GM21825 (cell line): ENCODE measurements at regions not wholly inside any gene's neighbourhood (a gene's known extent, or its start where the extent isn't known, plus 50 kb on each side); places are given as distances from the start of the nearest gene placed in this dataset.

Source experiments
- ATAC-seq: cut with Tn5 transposase; IDR thresholded peaks from one replicate; pipeline ENCODE4 v1.9.1; 2021; ENCODE audit warnings: mild to moderate bottlenecking, moderate library complexity; ENCODE audit not compliant: unreplicated experiment

GRCh38 chr2:82665691-82666090 lies 1793.4 kb downstream of the SUCLG1 start:
- ATAC-seq, result no peak

GRCh38 chr2:82657106-82657505 lies 1802.0 kb downstream of the SUCLG1 start:
- no peak for ATAC-seq

- no peak for ATAC-seq
These were observed 1802.7 kb downstream of the SUCLG1 start for GRCh38 chr2:82656420-82656819.

DNA sequence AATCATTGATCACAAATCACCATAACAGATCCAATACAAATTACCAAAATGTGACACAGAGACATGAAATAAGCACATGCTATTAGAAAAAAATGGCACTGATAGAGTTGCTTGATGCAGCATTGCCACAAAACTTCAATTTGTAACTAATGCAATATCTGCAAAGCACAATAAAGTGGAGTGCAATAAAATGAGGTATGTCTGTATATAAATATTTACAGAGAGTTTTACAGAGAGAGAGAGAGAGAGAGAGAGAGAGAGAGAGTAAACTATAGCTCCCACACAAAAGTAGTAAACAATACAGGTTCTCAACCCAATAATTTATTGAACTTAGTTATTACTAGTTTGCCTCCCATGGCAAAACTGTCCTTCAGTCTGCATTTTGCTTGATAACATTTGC lies 1807.0 kb downstream of the SUCLG1 start:
- ATAC-seq, result no peak

DNA sequence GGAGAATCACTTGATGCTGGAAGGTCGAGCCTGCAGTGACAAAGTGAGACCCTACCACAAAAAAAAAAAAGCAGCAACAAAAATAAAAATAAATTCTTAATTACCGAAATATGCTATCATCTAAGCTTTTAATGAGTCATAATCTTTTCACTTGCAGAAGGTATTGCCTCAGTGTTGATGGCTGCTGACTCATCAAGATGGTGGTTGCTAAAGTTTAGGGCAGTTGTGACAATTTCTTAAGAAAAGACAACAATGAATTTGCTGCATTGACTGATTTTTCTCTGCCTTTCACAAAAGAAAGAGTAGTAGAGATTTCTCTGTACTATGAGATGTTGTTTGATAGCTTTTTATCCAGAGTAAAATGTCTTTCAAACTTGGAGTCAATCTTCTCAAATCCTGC lies 1809.0 kb downstream of the SUCLG1 start:
- ATAC-seq, result no peak

DNA sequence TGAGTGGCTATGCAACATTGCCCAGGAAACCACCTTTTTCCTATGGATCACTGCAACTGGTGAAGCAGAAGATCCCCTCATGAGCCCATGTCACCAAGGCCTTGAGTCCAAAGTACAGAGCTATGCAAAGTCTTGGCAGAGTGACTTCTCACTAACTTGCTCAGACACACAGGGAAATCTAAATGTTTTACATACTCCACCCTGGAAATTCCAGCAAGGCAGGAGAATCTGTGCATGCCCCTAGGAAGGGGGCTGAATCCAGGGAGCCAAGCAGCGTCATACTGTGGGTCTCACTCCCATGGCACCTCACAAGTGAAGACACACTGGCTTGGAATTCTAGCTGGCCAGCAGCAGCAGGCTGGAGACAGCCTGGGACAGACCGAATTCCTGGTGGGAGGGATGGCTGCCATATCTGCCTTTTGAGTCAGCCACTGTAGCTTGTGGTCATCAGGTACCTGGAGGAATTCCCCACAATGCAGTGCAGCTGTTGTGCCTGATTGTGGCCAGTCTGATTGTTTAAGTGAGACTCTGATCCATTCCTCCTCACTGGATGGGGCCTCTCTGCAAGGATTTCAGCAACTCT lies 1817.4 kb downstream of the SUCLG1 start:
- no peak for ATAC-seq

DNA sequence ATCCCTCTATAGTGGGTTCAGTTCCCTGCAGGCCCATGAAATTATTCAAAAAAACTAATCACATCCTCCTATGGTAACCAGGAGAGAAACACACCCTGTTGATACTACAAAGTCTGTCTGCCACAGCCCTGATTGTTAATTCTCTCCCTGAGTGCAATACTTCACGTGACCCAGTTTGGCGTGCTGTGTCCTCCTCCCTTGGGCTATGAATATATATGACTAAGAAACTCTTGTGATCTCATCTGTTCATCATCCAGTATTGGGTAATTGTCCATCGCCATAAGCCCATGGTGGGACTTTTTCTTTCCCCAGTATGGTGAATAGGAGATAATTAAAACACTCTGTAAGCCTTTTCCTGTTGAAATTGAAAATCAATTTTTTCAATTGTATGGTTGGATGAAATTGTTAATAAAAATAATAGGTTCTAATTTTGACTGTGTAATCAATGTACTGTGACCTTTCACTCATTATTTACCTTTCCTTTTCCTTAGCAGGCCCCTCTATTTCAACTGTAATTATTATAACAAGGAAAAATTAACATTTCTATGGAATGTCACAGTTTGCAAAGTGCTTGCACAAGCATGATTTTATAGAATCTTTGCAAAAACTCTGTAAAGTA lies 1822.6 kb downstream of the SUCLG1 start:
- no peak for ATAC-seq

DNA sequence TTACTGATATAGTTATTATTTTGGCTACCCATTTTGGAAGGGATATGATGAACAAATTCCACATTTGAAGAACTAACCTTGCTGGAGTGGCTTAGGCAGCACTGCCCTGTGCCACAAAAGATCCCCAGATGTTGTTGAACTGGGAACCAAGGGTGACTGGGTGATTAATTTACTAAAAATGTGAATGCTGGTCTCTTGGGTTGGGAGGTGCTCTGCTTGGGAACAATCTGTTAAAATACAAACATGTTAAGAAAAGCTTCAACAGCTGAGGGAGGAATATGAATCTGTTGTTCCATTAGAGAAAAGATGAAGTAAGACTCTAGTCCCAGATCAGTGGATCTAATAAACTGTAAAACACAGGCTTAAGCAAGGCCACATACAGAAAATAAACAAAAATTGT lies 1860.1 kb downstream of the SUCLG1 start:
- no peak for ATAC-seq

- ATAC-seq, result no peak
These were observed 1862.5 kb downstream of the SUCLG1 start for GRCh38 chr2:82596581-82596980.

GRCh38 chr2:82591718-82592117 lies 1867.4 kb downstream of the SUCLG1 start:
- no peak for ATAC-seq

DNA sequence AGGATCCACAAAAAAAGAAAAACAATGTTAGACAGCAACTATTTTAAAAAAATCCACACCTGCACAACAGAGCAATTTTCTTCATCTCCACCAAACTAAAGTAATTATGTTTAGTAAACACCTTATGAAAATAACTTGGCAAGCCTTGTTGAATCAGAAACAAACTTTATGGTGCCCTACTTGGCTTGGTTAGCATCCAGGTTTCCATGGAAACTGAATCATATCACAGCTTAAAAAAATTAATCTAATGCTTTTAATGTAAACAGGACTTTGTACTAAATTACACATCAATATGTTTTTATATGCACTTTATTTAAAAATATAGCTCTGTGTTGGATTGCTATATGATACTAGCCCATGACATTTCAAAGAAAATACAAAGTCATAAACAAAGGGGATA lies 1882.4 kb downstream of the SUCLG1 start:
- ATAC-seq, result no peak

DNA sequence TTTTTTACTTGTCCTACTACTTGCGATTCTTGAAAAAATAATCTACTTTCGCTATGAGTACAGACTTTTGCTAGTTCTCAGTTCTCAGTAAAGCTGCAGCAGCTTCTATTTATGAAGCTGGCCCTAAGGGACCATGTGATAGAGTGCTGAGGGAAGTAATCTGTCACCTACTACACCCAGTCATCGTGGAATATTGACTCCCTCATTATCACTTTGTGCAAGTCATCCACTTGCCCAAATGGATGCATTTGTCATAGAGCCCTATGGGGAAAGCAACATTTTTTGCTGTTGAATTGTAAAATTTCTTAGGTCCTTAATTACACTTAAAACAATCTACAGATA lies 1919.8 kb downstream of the SUCLG1 start:
- ATAC-seq, result no peak

GRCh38 chr2:82538590-82539279 lies 1920.3 kb downstream of the SUCLG1 start:
- no peak for ATAC-seq

DNA sequence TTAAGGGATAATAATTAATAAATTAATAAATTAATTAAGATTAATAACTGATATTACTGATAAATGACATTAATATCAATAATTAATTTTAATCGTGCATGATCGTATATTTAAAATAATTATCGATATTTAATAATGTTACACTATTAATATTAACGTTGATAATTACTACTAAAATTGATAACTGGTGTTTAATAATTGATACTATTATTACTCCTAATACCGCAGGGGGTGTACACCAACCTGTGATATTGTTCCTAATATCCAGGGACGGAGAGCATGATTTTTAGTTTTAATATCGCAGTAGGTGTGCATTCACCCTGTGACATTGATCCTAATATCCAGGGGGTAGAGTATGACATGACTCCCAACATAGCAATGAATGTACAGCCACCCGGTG lies 1930.8 kb downstream of the SUCLG1 start:
- no peak for ATAC-seq

DNA sequence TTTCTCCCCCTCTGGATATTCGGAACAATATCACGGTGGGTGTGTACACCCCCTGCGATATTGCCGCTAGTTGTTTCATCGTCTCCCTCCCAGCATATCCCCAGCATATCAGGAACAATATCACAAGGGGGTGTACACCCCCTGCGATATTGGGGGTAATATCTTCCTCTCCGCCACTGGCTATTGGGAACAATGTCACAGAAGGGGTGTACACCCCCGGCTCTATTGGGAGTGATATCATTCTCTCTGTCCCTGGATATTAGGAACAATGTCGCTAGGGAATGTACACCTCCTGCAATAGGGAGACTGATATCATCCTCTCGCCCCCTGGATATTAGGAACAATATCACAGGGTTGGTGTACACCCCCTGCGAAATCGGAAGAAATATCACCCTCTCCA lies 1932.0 kb downstream of the SUCLG1 start:
- no peak for ATAC-seq

DNA sequence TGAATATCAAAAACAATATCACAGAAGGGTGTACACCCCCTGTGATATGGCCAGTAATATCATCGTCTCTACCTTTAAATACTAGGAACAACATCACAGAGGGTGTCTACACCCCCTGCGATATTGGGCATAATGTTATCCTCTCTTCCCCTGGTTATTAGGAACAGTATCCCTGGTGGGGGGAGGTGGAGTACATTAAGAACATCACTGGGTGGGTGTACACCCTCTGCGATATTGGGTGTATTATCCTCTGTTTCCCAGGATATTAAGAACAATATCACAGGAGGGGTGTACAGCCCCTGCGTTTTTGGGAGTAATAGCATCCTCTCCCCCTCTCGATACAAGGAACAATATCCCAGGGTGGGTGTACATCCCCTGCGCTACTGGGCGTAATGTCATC lies 1932.8 kb downstream of the SUCLG1 start:
- no peak for ATAC-seq

- no peak for ATAC-seq
These were observed 1933.3 kb downstream of the SUCLG1 start for GRCh38 chr2:82525744-82526143.

DNA sequence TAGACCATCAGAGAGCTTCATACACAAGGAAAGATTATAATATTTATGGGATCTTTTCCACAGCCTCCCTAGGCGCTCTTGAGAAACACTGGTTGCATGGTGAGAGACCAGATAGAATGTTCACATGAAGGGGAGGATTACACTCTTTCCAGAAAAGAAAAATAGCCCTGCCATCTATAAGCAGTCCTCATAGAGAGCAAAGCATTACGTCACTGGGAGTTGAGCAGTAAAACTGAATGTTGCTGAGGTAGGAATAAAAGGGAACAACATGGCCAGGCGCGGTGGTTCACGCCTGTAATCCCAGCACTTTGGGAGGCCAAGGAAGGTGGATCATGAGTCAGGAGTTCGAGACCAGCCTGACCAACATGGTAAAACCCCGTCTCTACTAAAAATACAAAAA lies 1934.3 kb downstream of the SUCLG1 start:
- ATAC-seq, result no peak

DNA sequence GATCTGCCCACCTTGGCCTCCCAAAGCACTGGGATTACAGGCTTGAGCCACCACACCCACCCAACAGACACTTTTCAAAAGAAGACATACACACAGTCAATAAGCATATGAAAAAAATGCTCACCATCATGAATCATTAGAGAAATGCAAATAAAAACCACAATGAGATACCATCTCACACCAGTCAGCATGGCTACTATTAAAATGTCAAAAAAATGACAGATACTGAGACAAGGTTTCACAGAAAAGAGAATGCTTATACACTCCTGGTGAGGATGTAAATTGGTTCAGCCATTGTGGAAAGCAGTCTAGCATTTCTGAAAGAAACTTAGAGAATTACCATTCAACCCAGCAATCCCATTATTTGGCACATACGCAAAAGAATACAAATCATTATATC lies 1947.2 kb downstream of the SUCLG1 start:
- ATAC-seq, result no peak

DNA sequence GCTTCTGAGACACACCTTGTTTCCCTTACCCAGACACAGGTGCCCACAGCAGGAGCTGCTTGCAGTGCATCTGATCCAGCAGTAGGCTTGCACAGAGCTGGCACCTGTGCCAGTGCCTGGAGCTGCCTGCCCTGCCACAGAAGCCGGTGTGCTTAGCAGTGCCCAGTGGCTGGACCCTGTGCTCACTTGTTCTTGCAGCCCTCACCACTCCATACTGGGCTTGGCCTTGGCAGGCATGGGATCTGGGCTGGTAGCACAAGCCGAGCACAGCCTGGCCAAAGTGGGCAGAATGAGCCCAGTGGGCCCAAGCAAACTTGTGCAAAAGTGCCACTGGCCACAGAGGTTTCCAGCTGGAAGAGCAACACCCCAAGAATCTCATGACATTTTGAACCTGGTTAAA lies 1950.4 kb downstream of the SUCLG1 start:
- no peak for ATAC-seq

GRCh38 chr2:82507657-82508056 lies 1951.4 kb downstream of the SUCLG1 start:
- no peak for ATAC-seq

DNA sequence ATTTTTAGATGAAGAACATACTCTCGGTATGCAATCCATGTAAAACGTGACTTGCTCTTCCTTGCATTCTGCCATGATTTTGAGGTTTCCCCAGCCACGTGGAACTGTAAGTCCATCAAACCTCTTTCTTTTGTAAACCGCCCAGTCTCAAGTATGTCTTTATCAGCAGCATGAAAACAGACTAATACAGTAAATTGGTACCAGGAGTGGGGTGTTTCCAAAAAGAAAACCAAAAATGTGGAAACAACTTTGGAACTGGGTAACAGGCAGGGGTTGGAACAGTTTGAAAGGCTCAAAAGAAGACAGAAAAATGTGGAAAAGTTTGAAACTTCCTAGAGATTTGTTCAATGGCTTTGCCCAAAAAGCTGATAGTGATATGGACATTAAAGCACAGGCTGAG lies 1957.9 kb downstream of the SUCLG1 start:
- ATAC-seq, result no peak
